BE2C (cell line): ENCODE measurements at regions not wholly inside any gene's neighbourhood (a gene's known extent, or its start where the extent isn't known, plus 50 kb on each side); places are given as distances from the start of the nearest gene placed in this dataset.

ENCODE experiments used
- DNase-seq: peaks from one replicate; pipeline ENCODE4 v3.0.0-alpha.2; 2020
- H3K27me3 ChIP-seq: fragments of 250-450 bp; sonication (Bioruptor Pico); 2 replicates; pipeline ENCODE4 v1.5.1; 2020; ENCODE audit warnings: mild to moderate bottlenecking
- H3K36me3 ChIP-seq: fragments of 250-450 bp; sonication (Bioruptor Pico); 2 replicates; pipeline ENCODE4 v1.5.1; 2020; ENCODE audit warnings: mild to moderate bottlenecking
- H3K4me1 ChIP-seq: fragments of 250-450 bp; sonication (Bioruptor Pico); 2 replicates; pipeline ENCODE4 v1.5.1; 2020
- H3K4me3 ChIP-seq: 2 replicates; pipeline ENCODE4 v1.5.1; 2011; ENCODE audit warnings: low read depth, low read length
- H3K9me3 ChIP-seq: fragments of 250-450 bp; sonication (Bioruptor Pico); 2 replicates; pipeline ENCODE4 v1.5.1; 2020
- CTCF ChIP-seq: IDR thresholded peaks from 2 replicates; pipeline ENCODE4 v1.5.1; 2012; ENCODE audit warnings: mild to moderate bottlenecking, low read depth, low read length

- H3K36me3 ChIP-seq: no peaks in the 10 kb centered on the region
- no peak for DNase-seq
- no peak overlapping the region for H3K4me3 ChIP-seq
- H3K4me1 ChIP-seq: no peaks in the 10 kb centered on the region
- H3K27me3 ChIP-seq: no peaks in the 10 kb centered on the region
- no peak for TF ChIP-seq CTCF
- H3K9me3 ChIP-seq: no peaks in the 10 kb centered on the region
Measured at GRCh38 chr4:123304151-123304964, 92.2 kb upstream of the SPRY1 start.

GRCh38 chr4:123305736-123306135, 90.9 kb upstream of the SPRY1 start:
- H3K27me3 ChIP-seq: no peaks in the 10 kb centered on the region
- no peaks in the 10 kb centered on the region for H3K4me1 ChIP-seq
- DNase-seq: no peak
- H3K36me3 ChIP-seq: no peaks in the 10 kb centered on the region
- no peak overlapping the region for H3K4me3 ChIP-seq
- no peaks in the 10 kb centered on the region for H3K9me3 ChIP-seq
- TF ChIP-seq CTCF: no peak

GRCh38 chr4:123306769-123307168, 89.8 kb upstream of the SPRY1 start:
- TF ChIP-seq CTCF: no peak
- Histone ChIP-seq H3K27me3 (no peaks in the 10 kb centered on the region), H3K4me1 (no peaks in the 10 kb centered on the region), H3K4me3 (no peak overlapping the region), H3K36me3 (no peaks in the 10 kb centered on the region), H3K9me3 (no peaks in the 10 kb centered on the region)
- no peak for DNase-seq

GRCh38 chr4:123308667-123309066, 87.9 kb upstream of the SPRY1 start:
- Histone ChIP-seq H3K36me3 (no peaks in the 10 kb centered on the region), H3K4me3 (no peak overlapping the region), H3K9me3 (no peaks in the 10 kb centered on the region), H3K4me1 (no peaks in the 10 kb centered on the region), H3K27me3 (no peaks in the 10 kb centered on the region)
- no peak for DNase-seq
- no peak for TF ChIP-seq CTCF

- no peak for DNase-seq
- Histone ChIP-seq H3K9me3 (no peaks in the 10 kb centered on the region), H3K36me3 (no peaks in the 10 kb centered on the region), H3K4me3 (no peak overlapping the region), H3K27me3 (no peaks in the 10 kb centered on the region), H3K4me1 (no peaks in the 10 kb centered on the region)
- no peak for TF ChIP-seq CTCF
Measured at GRCh38 chr4:123312116-123312515, 84.5 kb upstream of the SPRY1 start.

- TF ChIP-seq CTCF: no peak
- H3K36me3 ChIP-seq: no peaks in the 10 kb centered on the region
Measured at GRCh38 chr4:123312951-123313592, 83.5 kb upstream of the SPRY1 start.

More at GRCh38 chr4:123312951-123313592, 83.5 kb upstream of the SPRY1 start:
- DNase-seq: no peak
- no peaks in the 10 kb centered on the region for H3K9me3 ChIP-seq
- H3K4me3 ChIP-seq: no peak overlapping the region
- H3K4me1 ChIP-seq: no peaks in the 10 kb centered on the region
- H3K27me3 ChIP-seq: no peaks in the 10 kb centered on the region
